Peyer's patch (tissue), 4 donors: ENCODE measurements at regions not wholly inside any gene's neighbourhood (a gene's known extent, or its start where the extent isn't known, plus 50 kb on each side); places are given as distances from the start of the nearest gene placed in this dataset.

Experiments used
- DNase-seq, 3 donors: peaks; one replicate each; pipeline ENCODE4 v3.0.0-alpha.2; 2017 to 2019
- H3K27ac ChIP-seq, 4 donors: fragments of 200-600 bp; sonication (generic); one replicate each; pipeline ENCODE4 v1.5.1; 2016 to 2019
- H3K27me3 ChIP-seq, 2 donors: fragments of 200-600 bp; sonication (generic); one replicate each; pipeline ENCODE4 v1.5.1; 2019
- H3K36me3 ChIP-seq, 3 donors: fragments of 200-600 bp; sonication (generic); one replicate each; pipeline ENCODE4 v1.5.1; 2016 to 2019
- H3K4me1 ChIP-seq, 4 donors: fragments of 200-600 bp; sonication (generic); one replicate each; pipeline ENCODE4 v1.5.1; 2016 to 2019
- H3K4me3 ChIP-seq, 4 donors: fragments of 200-600 bp; sonication (generic); 1 replicate in 3 of 4; 2 replicates in 1 of 4; pipeline ENCODE4 v1.5.1; 2016 to 2019; ENCODE audit warnings: mild to moderate bottlenecking in 1 of 4
- H3K9me3 ChIP-seq, 4 donors: fragments of 200-600 bp; sonication (generic); one replicate each; pipeline ENCODE4 v1.5.1; 2016 to 2019; ENCODE audit warnings: mild to moderate bottlenecking in 1 of 4
- CTCF ChIP-seq, 6 experiments: fragments of 450-650 bp in 4 of 6; fragments of 200-600 bp in 2 of 6; sonication (generic) in 1 of 6; IDR thresholded peaks; one replicate each; pipeline ENCODE4 v1.5.1; 2017 to 2019; ENCODE audit warnings: antibody characterized with exemption in 6 of 6, mild to moderate bottlenecking in 3 of 6, moderate library complexity in 1 of 6
- POLR2A ChIP-seq, 2 donors: fragments of 450-650 bp; IDR thresholded peaks; one replicate each; pipeline ENCODE4 v1.5.1; 2017; ENCODE audit warnings: antibody characterized with exemption in 2 of 2, mild to moderate bottlenecking in 2 of 2, moderate library complexity in 2 of 2
- small RNA-seq, 2 donors: library from RNA; depleted of rRNA; stranded (forward); fragments of <200 nt; gene quantifications; one replicate each; pipeline ENCODE3, GENCODE V24; 2016

GRCh38 chr4:151611960-151612359, 148.8 kb downstream of the GATB start:
- no peak overlapping the region for H3K27ac ChIP-seq
- H3K36me3 ChIP-seq: no peaks in the 10 kb centered on the region
- H3K9me3 ChIP-seq: no peaks in the 10 kb centered on the region
- H3K4me1 ChIP-seq: no peaks in the 10 kb centered on the region
- no peaks in the 10 kb centered on the region for H3K27me3 ChIP-seq
- DNase-seq: no peak
- no peak overlapping the region for H3K4me3 ChIP-seq
- TF ChIP-seq POLR2A (IDR thresholded peaks at IDR 0.05) (no peak), CTCF (IDR thresholded peaks at IDR 0.05) (no peak)

GRCh38 chr4:151613290-151613689, 147.5 kb downstream of the GATB start:
- Histone ChIP-seq H3K4me3 (no peak overlapping the region), H3K27ac (no peak overlapping the region), H3K9me3 (no peaks in the 10 kb centered on the region), H3K4me1 (no peaks in the 10 kb centered on the region), H3K27me3 (no peaks in the 10 kb centered on the region), H3K36me3 (no peaks in the 10 kb centered on the region)
- DNase-seq: no peak
- TF ChIP-seq POLR2A (IDR thresholded peaks at IDR 0.05) (no peak), CTCF (IDR thresholded peaks at IDR 0.05) (no peak)

- H3K9me3 ChIP-seq: no peaks in the 10 kb centered on the region
- DNase-seq: no peak
- no peaks in the 10 kb centered on the region for H3K36me3 ChIP-seq
- TF ChIP-seq POLR2A (IDR thresholded peaks at IDR 0.05) (no peak), CTCF (IDR thresholded peaks at IDR 0.05) (no peak)
- no peak overlapping the region for H3K4me3 ChIP-seq
- H3K4me1 ChIP-seq: no peaks in the 10 kb centered on the region
- no peaks in the 10 kb centered on the region for H3K27me3 ChIP-seq
- no peak overlapping the region for H3K27ac ChIP-seq
These were observed 146.2 kb downstream of the GATB start for GRCh38 chr4:151614561-151614960.

- Histone ChIP-seq H3K4me3 (no peak overlapping the region), H3K9me3 (no peaks in the 10 kb centered on the region), H3K27me3 (no peaks in the 10 kb centered on the region), H3K36me3 (no peaks in the 10 kb centered on the region), H3K27ac (no peak overlapping the region), H3K4me1 (no peaks in the 10 kb centered on the region)
- no peak for DNase-seq
- TF ChIP-seq CTCF (IDR thresholded peaks at IDR 0.05): no peak
- no peak for TF ChIP-seq POLR2A (IDR thresholded peaks at IDR 0.05)
These were observed 141.9 kb downstream of the GATB start for GRCh38 chr4:151618858-151619257.

- no peak for TF ChIP-seq POLR2A (IDR thresholded peaks at IDR 0.05)
- TF ChIP-seq CTCF (IDR thresholded peaks at IDR 0.05): no peak
- no peaks in the 10 kb centered on the region for H3K36me3 ChIP-seq
These were observed 140.7 kb downstream of the GATB start for GRCh38 chr4:151620066-151620465.

More at GRCh38 chr4:151620066-151620465, 140.7 kb downstream of the GATB start:
- Histone ChIP-seq H3K9me3 (no peaks in the 10 kb centered on the region), H3K27ac (no peak overlapping the region), H3K4me3 (no peak overlapping the region), H3K4me1 (no peaks in the 10 kb centered on the region), H3K27me3 (no peaks in the 10 kb centered on the region)
- DNase-seq: no peak

Small RNA genes lying in the stretch of these regions (small RNA-seq; reads per million reads assigned to genes)
- gene RN7SKP35: 0 reads per million in 2 donors
